GM19238 (cell line): ENCODE measurements at regions not wholly inside any gene's neighbourhood (a gene's known extent, or its start where the extent isn't known, plus 50 kb on each side); places are given as distances from the start of the nearest gene placed in this dataset.

Experiments used
- DNase-seq: peaks from one replicate; pipeline ENCODE4 v3.0.0; 2011; ENCODE audit warnings: low spot score; ENCODE audit not compliant: insufficient read length

DNA sequence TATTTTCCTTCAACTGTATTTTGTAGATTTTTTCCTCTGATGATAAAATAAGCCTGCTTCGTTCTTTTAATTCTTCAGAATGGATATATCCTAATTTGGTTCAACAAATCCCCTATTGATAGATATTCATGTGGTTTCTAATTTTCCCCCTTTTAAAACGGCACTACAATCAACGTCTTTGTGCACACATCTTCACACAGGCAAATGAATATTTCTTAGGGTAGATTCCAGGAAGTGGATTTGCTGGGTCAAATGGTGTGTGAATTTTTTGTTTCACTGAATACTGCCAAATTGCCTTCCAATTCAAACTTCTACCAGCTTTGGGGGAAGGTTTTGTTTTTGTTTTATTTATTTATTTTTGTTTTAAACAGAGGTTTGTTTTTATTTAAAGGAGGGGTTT, 287.2 kb downstream of the FOXO1 start:
- DNase-seq = no peak

DNA sequence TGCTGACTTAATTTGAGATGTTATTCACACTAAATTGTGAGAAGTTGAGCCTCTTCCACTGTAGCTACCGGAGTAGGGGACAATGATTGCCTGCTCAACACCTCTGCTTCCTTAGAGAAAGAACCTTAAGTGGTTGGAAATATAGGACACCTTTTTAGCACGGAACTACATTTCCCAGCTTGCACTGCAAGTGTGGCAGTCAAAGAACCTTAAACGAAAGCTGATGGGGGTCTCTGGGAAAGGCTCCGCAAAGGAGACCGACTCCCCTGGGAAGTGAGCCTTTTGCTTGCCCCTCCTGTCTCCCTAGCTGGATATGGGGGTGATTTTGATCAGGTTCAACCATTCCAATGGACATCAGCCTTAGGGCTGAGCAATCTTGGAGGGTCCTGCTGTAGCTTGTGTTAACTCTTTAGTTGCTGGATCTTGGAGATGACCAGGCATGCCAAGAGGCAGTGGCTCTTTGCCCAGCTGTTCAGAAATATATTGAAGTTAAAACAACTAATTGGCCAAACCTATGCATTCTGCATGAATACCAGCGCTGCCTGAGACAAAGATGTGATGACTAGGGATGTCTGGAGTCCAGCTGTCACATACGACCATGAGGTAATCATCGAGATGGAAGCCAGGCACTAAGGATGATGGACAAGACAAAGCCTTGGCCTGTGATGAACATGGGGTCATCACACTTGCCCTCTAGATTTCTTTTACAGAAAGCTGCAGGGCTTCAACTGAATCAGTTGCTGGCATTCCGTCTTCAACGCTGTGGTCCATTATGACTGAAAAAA, 286.5 kb downstream of the FOXO1 start:
- no peak for DNase-seq

DNA sequence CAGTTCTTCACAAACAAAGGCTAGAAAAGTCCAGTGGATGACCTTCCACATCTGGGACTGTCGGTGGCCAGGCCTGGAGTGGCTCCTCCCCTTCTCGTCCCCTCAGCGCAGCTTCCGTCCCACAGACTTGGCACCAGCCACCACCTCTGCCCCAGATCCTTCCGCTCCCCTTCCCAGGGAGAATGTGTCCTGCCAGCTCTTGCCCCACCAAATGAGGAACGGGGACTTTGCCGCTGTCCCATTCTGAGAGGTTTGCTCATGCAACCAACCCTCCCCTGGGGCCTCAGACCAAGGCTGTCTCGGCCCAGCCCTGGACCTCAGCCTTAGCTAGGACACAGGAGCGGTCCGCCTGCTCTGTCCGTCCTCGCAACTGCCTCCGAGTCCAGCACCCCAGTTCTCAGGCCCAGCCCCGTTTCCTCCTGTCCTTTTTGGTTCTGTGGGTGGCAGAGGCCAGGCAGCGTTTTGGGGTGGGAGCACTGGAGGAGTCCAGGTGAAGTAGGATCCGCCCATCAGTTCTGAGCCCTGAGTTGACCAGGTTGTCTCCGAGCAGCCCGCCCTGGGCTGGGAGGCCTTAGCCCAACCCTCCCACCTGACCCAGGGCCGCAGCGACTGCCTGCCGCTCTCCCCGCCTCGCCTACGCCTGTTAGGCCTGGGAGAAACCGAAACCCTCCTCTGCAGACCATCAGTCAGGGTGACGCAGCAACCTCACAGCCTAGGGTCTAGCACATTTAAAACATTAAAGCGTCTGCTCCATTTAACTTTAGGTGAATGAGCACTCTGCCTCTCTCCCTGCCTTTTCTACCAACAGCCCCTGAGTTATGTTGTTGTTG, 284.3 kb downstream of the FOXO1 start:
- no peak for DNase-seq

DNA sequence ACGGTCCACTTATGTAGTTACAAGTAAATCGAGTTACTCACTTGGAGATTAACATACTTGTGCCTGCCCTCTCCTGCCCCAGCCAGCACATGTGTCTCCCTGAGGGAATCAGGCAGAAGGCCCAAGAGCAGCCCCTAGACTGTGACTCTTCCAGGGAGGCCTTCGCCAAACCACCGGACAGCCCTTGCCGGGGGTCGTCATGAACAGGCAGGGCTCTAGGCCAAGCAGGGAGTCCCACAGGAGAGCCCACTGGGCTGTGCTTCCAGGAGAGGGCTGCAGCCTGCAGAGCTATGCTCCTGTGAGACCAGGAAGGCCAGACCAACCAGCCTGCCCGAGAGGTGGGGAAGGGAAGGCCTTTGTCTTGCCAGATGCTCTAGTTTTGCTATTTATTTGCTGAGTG, 283.3 kb downstream of the FOXO1 start:
- no peak for DNase-seq

DNA sequence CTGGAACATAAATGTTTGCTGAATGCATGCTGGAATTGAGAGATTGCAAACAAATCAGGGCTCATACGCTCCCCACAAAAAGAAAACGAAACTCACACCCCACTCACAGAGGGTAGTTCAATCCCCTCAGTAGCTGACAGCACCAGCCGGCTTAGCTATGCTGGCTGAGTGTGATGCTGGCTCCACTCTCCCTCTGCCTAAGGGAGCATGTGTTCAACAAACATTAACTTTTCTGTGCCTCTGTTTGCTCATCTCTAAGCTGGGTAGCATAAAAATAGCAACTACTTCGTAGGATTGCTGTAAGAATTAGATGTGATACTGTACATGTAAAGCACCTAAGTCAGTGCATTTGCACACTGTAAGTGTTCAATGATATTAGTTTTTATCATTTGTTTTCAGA, 282.6 kb downstream of the FOXO1 start:
- no peak for DNase-seq

DNA sequence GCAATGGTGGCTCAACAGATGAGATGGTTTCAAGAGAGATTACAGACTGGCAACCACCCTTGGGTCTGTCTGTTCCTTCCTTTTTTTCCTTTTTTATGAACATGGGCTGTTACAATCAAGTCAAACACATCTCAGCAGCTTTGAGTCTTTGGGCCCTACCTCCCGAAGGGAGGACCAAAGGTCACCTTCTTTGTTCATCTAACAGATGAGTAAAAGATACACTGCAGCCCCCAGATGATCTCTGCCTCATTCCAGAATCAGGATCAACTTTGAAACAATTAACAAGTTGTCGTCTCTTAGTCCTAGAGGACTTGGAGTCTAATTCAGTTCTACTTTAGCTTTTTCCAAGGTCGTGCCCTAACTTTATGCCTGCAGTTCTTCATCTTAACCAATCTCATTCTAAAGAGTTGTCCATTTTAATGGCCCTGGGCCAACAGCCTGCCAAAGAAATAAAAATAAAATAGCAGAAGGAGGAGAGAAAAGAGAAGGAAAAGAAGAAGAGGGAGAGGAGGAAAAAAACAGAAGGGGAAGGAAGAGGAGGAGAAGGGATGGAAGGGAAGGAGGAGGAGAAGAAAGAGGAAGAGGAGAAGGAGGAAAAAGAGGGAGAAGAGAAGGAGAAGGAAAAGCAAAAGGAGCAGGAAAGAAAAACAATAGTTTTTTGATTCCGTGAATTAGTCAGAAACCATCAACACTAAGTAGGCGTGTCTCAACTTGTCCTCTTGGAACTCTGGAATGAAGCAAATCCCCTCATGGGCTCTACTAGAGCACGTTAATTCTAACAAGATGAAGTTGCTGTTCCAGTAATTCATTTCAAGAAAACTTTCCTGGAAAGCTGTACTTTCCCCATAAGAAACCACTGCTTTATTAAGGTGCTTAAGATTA, 281.2 kb downstream of the FOXO1 start:
- no peak for DNase-seq

DNA sequence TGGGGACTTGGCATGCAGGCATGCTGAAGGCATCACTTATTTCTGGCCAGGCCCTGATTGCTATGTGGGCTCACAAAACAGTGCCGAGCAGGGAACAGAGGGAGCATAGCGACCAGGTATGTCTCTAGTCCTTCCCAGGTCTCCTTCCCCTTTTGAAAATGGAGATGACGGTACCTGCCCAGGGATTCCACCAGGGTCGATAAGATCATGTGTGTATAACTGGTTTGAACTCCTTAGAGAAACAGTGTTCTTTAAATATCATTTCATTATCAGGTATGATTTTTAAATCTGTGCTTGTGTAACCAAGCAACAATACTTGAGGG, 280.6 kb downstream of the FOXO1 start:
- DNase-seq = no peak

DNA sequence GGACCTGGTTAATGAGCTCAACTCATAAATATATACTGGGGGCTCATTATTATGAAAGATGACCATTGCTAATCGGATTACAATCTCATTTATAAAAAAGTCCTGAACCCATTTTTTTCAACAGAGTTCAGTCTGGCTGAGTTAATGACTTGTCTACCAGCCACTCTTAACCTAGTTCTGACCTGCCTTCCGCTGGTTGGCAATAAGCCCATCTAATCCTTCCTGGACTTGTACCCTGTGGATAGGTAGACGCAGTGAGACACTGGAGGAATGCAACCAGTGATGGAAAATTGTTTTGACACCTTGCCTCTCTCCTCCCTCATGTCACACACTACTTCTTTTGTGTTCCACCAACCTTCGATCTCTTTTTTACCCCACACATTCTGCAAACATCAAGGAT, 279.9 kb downstream of the FOXO1 start:
- no peak for DNase-seq

DNA sequence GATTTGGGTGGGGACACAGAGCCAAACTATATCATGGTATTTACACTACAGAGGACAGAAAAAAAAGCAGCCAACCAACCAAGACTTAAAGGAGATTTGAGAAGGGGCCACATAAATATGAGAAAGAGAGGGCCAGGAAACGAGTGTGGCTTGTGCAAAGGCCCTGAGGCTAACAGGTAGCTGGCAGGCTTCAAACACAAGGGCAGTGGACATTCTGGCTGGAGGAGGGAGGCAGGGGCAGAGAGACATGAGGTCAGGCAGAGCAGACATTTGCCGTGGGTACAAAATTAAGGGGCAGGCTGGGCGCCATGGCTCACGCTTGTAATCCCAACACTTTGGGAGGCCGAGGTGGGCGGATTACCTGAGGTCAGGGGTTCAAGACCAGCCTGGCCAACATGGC, 278.7 kb downstream of the FOXO1 start:
- no peak for DNase-seq

DNA sequence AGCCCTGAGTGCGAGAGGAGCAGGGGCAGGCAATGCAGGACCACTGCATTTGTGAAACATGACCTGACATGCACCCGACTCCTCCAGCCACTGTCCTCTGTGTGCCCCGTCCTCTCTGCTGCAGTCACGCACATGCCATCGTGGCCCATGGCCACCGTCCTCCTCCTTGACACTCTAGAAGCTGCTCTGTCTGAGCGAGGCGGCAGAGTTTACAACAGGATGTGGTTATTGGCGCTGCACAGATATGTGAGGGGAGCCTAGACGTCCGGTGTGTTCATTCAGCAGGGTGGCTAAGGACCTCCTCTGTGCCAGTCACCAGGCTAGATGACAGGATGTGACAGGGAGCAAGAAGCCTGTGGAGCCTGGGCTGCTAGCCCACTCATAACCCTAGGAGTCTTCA, 277.8 kb downstream of the FOXO1 start:
- DNase-seq = peak; percentile 61

DNA sequence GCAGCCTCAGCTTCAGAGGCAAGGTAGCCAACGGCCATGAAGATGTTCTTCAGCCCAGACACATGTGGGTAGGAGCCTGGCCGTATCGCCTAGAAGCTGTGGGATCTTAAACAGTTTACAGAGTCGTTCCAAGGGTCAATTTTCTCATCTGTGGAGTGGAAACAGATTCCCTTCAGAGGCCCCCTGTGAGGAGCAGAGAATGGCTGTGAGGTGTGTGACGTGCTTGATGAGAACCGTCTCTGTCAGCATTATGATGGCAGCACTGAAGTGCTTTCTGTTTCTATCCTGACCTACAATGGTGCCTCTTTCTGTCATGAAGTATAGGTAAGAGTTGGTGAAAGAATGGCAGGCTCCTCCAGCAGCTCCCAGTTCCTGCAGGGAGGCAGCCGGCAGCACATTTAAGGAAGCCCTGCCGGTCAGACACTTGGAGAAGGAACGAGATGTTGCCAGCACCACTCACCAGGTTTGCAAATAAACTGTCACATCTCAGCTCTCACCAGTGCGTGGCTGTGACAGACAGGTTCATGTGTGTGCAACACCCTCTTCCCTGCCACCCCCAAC, 277.3 kb downstream of the FOXO1 start:
- no peak for DNase-seq

DNA sequence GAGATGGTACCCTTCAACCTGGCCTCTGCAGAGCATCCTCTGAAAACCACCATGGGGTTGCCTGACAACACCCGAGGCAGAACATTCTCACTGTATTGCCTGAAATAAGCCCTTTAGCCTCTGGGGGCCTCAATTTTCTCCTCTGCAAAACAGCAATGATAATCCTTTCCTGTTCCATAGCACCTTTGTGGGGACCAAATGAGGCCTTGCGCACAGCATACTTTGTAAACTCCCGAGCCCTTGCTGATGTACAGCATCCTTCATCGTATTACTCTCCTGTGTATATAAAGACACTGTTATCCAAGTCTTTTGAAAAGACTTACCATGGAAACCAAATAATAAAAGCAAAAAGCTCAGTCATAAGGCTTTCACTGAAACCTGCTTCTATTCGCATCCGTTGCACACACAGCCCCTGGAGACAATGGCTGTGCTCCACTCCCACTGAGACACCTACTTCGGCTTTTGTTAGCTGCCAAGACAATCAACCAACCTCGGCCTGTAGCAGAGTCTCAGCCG, 276.0 kb downstream of the FOXO1 start:
- no peak for DNase-seq

DNA sequence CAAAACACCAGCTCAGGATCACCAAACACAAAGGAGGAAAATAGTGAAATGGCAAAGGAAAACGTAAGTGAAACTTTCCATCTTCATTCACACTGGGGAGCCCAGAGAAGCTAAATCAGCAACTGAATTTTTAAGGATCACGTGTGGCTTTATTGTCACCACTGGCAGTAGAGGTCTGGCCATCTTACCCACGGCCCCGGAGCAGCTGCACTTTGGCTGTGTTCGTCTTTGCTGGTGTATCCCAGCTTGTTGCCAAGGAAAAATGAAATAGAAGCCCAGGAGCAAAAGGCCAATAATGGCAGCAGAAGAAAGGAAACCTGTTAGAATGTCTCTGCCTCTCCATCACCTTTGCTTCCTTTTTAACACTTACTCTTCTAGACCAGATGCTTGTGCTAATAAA, 274.7 kb downstream of the FOXO1 start:
- DNase-seq = no peak

DNA sequence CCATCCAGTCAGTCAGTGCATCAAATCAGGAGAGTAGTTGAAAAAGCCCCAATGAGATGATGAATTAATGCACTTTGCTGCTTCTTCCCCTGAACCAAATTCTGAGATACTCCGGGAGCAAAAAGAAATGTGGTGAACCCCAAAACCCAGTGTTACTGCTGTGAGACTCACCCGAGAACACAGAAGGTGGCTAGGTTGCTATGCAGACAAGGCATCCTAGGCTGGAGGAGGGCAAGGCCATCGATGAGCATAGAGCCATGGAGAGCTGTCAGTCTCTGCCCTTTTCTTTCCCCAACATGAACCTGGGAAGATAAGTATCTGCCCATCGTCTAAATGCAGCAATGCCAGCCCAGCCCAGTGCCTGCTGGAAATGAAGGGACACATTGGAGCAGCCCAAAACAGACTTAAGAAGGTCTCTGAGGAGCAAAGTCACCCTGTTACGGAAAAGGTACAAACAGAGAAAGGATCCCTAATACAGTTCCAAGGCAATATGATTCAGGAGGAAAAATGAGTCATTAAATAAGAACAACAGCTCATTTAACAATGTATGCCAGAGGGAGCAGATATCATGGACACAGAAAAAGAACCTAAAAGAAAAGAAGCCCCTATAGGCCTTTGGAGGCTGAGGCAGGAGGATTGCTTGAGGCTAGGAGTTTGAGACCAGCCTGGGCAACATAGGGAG, 272.0 kb downstream of the FOXO1 start:
- no peak for DNase-seq

DNA sequence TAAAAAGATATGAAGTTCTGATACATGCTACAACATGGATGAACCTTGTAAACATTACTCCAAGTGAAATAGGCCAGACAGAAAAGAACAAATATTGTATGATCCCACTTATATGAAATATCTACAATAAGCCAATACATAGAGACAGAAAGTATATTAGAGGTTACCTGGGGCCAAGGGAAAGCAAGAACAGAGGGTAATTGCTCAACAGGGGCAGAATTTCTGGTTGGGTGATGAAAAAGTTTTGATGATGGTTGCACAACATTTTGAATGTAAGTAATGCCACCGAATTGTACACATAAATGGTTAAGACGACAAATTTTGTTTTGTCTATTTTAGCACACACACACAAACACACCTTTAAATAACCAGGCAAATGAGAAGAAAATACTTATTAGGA, 268.4 kb downstream of the FOXO1 start:
- no peak for DNase-seq

DNA sequence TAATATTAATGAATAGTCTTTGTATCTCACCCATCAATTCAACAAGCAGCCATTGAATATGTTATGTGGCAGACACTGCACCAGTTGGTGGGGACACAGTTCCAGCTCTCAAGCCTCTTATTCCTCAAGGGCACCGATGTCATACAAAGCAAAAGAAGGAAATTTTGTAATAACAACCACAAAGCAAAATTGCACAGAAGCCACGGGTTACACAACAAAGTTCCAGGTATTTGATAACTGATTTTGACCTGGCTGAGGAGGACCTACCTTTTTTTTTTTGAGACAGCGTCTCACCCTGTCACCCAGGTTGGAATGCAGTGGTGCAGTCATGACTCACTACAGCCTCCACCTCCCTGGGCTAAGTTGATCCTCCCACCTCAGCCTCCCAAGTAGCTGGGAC, 266.7 kb downstream of the FOXO1 start:
- no peak for DNase-seq

DNA sequence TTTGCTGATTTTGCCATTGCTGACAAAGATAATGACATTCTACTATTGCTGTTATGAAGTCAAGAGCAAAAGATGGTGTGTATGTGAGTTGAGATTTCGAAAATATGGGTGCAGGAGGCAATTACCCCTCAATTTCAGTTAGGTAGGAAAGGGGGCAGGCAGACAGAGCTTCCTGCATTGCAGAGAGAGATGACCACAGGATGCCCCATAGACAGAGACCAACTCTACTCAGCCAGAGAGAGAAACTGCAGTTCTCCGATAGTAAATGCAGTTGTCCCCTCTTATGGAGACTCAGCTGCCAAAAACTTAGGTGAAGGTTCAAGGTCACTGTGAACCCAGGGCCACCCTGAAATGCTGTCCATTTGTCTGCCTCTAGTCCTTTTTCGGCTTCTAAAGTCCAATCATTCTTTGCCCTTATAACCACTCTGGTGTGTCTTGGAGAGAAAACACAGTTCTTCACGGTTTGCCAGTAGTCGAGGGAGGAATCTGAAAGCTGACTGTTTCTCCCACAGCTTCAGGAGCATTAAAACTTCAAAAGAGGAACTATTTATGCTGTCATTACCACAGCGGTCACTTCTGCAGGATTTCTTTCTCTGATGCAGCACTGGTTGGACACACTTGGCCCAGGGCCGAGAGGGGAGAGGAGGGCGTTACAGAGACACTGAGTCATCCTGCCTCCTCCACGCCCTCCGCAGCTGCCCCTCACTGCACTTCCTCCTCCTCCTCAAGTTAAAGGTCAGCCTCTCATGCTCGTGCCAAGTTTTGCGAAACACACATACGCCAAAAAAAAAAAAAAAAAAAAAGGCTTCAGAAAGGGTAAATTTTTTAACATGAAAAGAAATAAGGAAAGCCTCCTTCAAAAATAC, 264.3 kb downstream of the FOXO1 start:
- peak; percentile 30 for DNase-seq

DNA sequence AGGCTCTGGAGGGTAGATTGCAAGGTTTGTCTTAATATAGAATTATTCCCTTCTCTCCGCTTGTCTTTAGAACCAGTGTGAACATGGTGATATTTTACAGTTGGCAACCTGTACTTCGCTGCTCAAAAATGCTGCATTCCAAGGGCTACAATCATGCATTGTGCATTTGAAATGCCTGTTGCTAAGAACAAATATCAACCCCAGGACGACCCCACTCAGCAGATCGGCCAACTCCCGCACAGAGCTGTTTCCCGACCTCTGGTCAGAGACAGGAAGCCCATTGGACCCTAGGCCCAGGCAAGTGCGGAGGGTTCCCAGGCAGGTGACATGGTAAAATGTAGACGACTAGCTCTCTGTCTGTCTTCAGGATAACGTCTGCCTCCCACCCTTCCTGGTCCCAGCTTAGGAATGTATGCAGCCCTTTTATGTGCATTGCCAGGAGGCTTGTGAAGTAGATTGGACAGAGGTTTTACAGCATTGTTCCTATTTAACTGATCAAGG, 263.5 kb downstream of the FOXO1 start:
- no peak for DNase-seq

DNA sequence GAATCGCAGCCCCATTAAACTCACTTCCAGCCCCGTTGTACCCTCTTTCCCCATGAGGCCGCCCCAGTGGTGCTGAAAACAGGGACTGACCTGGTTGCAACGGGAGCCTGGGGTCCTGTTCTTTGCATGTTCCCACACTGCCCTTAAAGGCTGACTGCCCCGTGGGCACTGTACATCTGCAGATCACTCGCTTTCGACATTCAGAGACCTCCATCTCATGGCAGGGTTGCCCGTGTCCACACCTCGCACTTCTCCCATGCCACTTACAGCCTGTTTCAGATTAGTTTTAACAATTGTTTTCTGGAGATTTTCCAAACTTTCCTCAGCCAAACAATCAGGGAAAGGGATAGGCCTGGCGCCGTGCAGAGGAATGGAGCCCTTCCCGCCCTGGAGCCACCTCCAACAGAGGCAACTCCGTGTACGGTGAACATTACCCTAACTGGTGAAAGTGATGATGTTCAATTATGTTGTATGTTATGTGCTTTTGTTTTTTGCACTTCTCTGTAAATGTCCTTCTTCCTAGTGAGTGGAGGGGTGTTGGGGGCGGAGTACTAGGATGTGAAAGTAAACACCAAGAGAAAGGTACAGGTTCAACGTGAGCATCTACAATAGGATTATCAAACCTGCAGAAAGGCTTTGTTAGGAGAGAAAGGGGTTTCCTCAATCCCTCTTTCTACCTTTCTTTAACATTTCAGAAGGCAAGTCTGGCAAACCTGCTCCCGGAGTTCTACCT, 262.8 kb downstream of the FOXO1 start:
- no peak for DNase-seq
